ENCODE measurements at regions not wholly inside any gene's neighbourhood (a gene's known extent, or its start where the extent isn't known, plus 50 kb on each side); places are given as distances from the start of the nearest gene placed in this dataset.

- Histone ChIP-seq H4K5ac (ENCODE audit: insufficient read length, low read depth, low read length) (no peak overlapping the region), H3K27me3 (ENCODE audit: insufficient read depth, low read length) (no peaks in the 10 kb centered on the region), H3K9ac (ENCODE audit: extremely low read depth, insufficient read length, low read length) (no peak overlapping the region), H2BK20ac (ENCODE audit: low read depth, low read length, poor library complexity, severe bottlenecking) (no peak overlapping the region), H2AK5ac (ENCODE audit: insufficient read length, low read length) (no peak overlapping the region), H2AFZ (ENCODE audit: low read length) (no peak overlapping the region), H2BK15ac (ENCODE audit: low read depth, low read length) (no peak overlapping the region), H2BK120ac (ENCODE audit: low read depth, low read length, poor library complexity, severe bottlenecking) (no peak overlapping the region), H3T11ph (ENCODE audit: low read length) (no peak overlapping the region), H3K23ac (ENCODE audit: insufficient read length, low read depth, low read length) (no peak overlapping the region), H3K18ac (ENCODE audit: insufficient read length, low read depth, low read length) (no peak overlapping the region), H3K56ac (ENCODE audit: insufficient read length, low read depth, low read length) (no peak overlapping the region), H2BK5ac (ENCODE audit: insufficient read length, low read length) (no peak overlapping the region), H3K14ac (ENCODE audit: insufficient read depth, low read length) (no peak overlapping the region), H3K4me1 (ENCODE audit: insufficient read depth, low read length) (no peaks in the 10 kb centered on the region), H4K8ac (replicated peaks; ENCODE audit: insufficient read length, low read depth, low read length) (no peak overlapping the region), H3K27ac (ENCODE audit: insufficient read length, low read depth, low read length) (no peak overlapping the region), H3K79me2 (ENCODE audit: insufficient read depth, low read length) (no peaks in the 10 kb centered on the region), H4K20me1 (ENCODE audit: control insufficient read depth, insufficient read depth, insufficient read length) (no peaks in the 10 kb centered on the region), H3K4me2 (ENCODE audit: insufficient read depth, insufficient read length, low read length) (no peak overlapping the region), H3K79me1 (ENCODE audit: insufficient read depth, low read depth, low read length, poor library complexity, severe bottlenecking) (no peaks in the 10 kb centered on the region), H4K91ac (ENCODE audit: insufficient read length, low read depth, low read length) (no peak overlapping the region), H3K9me3 (ENCODE audit: control insufficient read depth, low read depth, low read length) (no peaks in the 10 kb centered on the region), H2BK12ac (ENCODE audit: insufficient read length, low read depth, low read length) (no peak overlapping the region), H3K4ac (ENCODE audit: low read depth, low read length) (no peak overlapping the region), H3K23me2 (ENCODE audit: insufficient read length, low read depth, low read length, poor library complexity, severe bottlenecking) (no peaks in the 10 kb centered on the region)
- no peaks in the 10 kb centered on the region for H3K27me3 Mint-ChIP-seq (ENCODE audit: low read depth)
- H3K9me3 Mint-ChIP-seq = no peaks in the 10 kb centered on the region
- WGBS (ENCODE audit: extremely low coverage, insufficient read length, low lambda C conversion rate) = no CpG with 5 or more reads among the region's 2 CpGs
- H3K27ac Mint-ChIP-seq = no peak overlapping the region; a peak in 2 of 7 replicates
- DNase-seq = no peak
- no peak overlapping the region for H3K4me3 Mint-ChIP-seq
- peaks cover 6 to 7% of the 10 kb centered on the region in 2 experiments; a peak in 2 of 4 replicates for H3K4me1 Mint-ChIP-seq
- H3K36me3 Mint-ChIP-seq (ENCODE audit: insufficient read depth in 1 of 3, low read depth in 3 of 3) = no peaks in the 10 kb centered on the region
- TF ChIP-seq, protein P1, sequence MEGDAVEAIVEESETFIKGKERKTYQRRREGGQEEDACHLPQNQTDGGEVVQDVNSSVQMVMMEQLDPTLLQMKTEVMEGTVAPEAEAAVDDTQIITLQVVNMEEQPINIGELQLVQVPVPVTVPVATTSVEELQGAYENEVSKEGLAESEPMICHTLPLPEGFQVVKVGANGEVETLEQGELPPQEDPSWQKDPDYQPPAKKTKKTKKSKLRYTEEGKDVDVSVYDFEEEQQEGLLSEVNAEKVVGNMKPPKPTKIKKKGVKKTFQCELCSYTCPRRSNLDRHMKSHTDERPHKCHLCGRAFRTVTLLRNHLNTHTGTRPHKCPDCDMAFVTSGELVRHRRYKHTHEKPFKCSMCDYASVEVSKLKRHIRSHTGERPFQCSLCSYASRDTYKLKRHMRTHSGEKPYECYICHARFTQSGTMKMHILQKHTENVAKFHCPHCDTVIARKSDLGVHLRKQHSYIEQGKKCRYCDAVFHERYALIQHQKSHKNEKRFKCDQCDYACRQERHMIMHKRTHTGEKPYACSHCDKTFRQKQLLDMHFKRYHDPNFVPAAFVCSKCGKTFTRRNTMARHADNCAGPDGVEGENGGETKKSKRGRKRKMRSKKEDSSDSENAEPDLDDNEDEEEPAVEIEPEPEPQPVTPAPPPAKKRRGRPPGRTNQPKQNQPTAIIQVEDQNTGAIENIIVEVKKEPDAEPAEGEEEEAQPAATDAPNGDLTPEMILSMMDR (conservative IDR thresholded peaks at IDR 0.05) = no peak
These were observed 174.0 kb downstream of the HMHB1 start for GRCh38 chr5:143985832-143986515.
